Liver (tissue), 3 donors: ENCODE measurements at regions not wholly inside any gene's neighbourhood (a gene's known extent, or its start where the extent isn't known, plus 50 kb on each side); places are given as distances from the start of the nearest gene placed in this dataset.

Source experiments
- FOXA1 ChIP-seq: IDR thresholded peaks from 2 replicates; pipeline ENCODE4 v1.6.1; 2016; ENCODE audit warnings: antibody characterized with exemption
- RAD21 ChIP-seq, 2 donors: IDR thresholded peaks; 2 replicates each; pipeline ENCODE4 v1.6.1; 2016; ENCODE audit warnings: antibody characterized with exemption in 2 of 2, mild to moderate bottlenecking in 2 of 2
- RXRA ChIP-seq, 2 donors: IDR thresholded peaks; 2 replicates each; pipeline ENCODE4 v1.6.1; 2017 to 2018; ENCODE audit warnings: antibody characterized with exemption in 2 of 2, mild to moderate bottlenecking in 1 of 2
- SP1 ChIP-seq: IDR thresholded peaks from 2 replicates; pipeline ENCODE4 v1.6.1; 2018; ENCODE audit warnings: antibody characterized with exemption, mild to moderate bottlenecking
- TF ChIP-seq, protein P1 (sequence below): fragments of 150-350 bp; IDR thresholded peaks from 2 replicates; pipeline ENCODE4 v1.5.1; 2017; ENCODE audit warnings: improper control_type of control experiment, low read depth, low read length; ENCODE audit not compliant: missing input control
- TF ChIP-seq, protein P2 (sequence below): IDR thresholded peaks from 2 replicates; pipeline ENCODE4 v1.6.1; 2016; ENCODE audit warnings: antibody characterized with exemption
- donor health status: healthy.
- donor health status: healthy.

DNA sequence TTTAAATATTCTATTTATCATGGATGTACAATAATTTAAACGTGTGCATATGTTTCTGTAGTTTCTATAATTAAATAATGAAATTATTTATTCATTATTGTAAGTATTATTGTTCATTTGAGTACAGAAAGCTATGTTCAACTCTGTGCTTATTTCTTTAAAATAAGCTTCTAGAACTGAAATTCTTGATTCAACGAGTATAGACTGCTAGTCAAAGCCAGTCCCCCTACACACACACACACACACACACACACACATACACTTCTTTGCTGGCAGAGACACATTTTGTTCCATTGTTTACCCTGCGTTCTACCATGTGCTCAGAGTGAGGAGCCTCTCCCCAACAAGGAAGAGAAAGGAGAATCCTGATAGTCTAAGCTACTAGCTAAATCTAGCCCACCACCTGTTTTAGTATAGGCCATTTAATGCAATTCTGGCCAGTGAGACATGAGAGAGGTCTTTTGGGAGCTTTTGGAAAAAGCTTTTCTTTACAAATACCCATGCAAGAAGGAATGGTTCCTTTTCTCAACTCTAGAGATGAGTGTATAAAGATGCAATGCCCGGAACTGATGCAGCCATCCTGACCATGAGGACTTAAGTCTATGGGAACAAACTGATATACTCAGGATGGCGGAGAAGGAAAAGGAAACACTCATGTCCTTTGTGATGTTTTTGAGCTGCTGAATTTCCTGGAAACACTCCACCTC is 161.4 kb downstream of the NDUFA12 start:
- TF ChIP-seq SP1 (no peak), FOXA1 (no peak), RAD21 (IDR thresholded peaks at IDR 0.05) (no peak), RXRA (IDR thresholded peaks at IDR 0.05) (no peak)
- TF ChIP-seq, protein P1, sequence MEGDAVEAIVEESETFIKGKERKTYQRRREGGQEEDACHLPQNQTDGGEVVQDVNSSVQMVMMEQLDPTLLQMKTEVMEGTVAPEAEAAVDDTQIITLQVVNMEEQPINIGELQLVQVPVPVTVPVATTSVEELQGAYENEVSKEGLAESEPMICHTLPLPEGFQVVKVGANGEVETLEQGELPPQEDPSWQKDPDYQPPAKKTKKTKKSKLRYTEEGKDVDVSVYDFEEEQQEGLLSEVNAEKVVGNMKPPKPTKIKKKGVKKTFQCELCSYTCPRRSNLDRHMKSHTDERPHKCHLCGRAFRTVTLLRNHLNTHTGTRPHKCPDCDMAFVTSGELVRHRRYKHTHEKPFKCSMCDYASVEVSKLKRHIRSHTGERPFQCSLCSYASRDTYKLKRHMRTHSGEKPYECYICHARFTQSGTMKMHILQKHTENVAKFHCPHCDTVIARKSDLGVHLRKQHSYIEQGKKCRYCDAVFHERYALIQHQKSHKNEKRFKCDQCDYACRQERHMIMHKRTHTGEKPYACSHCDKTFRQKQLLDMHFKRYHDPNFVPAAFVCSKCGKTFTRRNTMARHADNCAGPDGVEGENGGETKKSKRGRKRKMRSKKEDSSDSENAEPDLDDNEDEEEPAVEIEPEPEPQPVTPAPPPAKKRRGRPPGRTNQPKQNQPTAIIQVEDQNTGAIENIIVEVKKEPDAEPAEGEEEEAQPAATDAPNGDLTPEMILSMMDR: no peak
- TF ChIP-seq, protein P2, sequence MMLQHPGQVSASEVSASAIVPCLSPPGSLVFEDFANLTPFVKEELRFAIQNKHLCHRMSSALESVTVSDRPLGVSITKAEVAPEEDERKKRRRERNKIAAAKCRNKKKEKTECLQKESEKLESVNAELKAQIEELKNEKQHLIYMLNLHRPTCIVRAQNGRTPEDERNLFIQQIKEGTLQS: no peak
